PC-3 (cell line): ENCODE measurements at regions not wholly inside any gene's neighbourhood (a gene's known extent, or its start where the extent isn't known, plus 50 kb on each side); places are given as distances from the start of the nearest gene placed in this dataset.

Source experiments
- CTCF ChIP-seq: fragments of 300-600 bp; sonication (generic); conservative IDR thresholded peaks from 2 replicates; pipeline ENCODE4 v1.5.1; 2017; ENCODE audit warnings: antibody characterized with exemption, low read depth, mild to moderate bottlenecking, low read length
- EZH2 ChIP-seq: fragments of 300-600 bp; sonication (generic); IDR thresholded peaks from one replicate; pipeline ENCODE4 v1.6.1; 2017; ENCODE audit warnings: antibody characterized with exemption, mild to moderate bottlenecking, low read length; ENCODE audit not compliant: unreplicated experiment
- EZH2phosphoT487 ChIP-seq: fragments of 300-600 bp; sonication (generic); IDR thresholded peaks from 2 replicates; pipeline ENCODE4 v1.6.1; 2018; ENCODE audit warnings: mild to moderate bottlenecking, antibody characterized with exemption, low read length, borderline replicate concordance

GRCh38 chr3:71944482-71945065 is 159.6 kb upstream of the PROK2 start:
- TF ChIP-seq CTCF (no peak), EZH2phosphoT487 (no peak), EZH2 (no peak)
